GM23338 (cell line): ENCODE measurements at regions not wholly inside any gene's neighbourhood (a gene's known extent, or its start where the extent isn't known, plus 50 kb on each side); places are given as distances from the start of the nearest gene placed in this dataset.

Experiments used
- ATAC-seq: fragments of 200-7000 bp; cut with Tn5 transposase; 3 replicates; pipeline ENCODE4 v1.9.1; 2020
- DNase-seq: peaks from one replicate; pipeline ENCODE4 v3.0.0-alpha.2; 2015; ENCODE audit warnings: low spot score
- H2AFZ ChIP-seq: fragments of 200-600 bp; sonication (generic); 2 replicates; pipeline ENCODE4 v1.8.0; 2016; ENCODE audit warnings: antibody characterized with exemption, mild to moderate bottlenecking, moderate library complexity
- H3F3A ChIP-seq: fragments of 200-600 bp; sonication (generic); replicated peaks from 2 replicates; pipeline ENCODE4 v1.8.0; 2017; ENCODE audit warnings: antibody characterized with exemption, mixed run types, low read depth
- H3K27ac ChIP-seq: fragments of 200-600 bp; sonication (generic); 2 replicates; pipeline ENCODE4 v1.6.1; 2016; ENCODE audit warnings: low read depth
- H3K27me3 ChIP-seq: fragments of 200-600 bp; sonication (generic); 2 replicates; pipeline ENCODE4 v1.8.0; 2016; ENCODE audit warnings: mild to moderate bottlenecking, mixed run types, moderate library complexity; ENCODE audit not compliant: insufficient read depth
- H3K36me3 ChIP-seq: fragments of 200-600 bp; sonication (generic); 2 replicates; pipeline ENCODE4 v1.8.0; 2016; ENCODE audit warnings: mild to moderate bottlenecking; ENCODE audit not compliant: insufficient read depth
- H3K4me1 ChIP-seq: fragments of 200-600 bp; sonication (generic); 2 replicates; pipeline ENCODE4 v1.8.0; 2016; ENCODE audit warnings: mild to moderate bottlenecking, moderate library complexity; ENCODE audit not compliant: insufficient read depth
- H3K4me2 ChIP-seq: fragments of 200-600 bp; sonication (generic); 2 replicates; pipeline ENCODE4 v1.7.1; 2017; ENCODE audit warnings: mixed run types
- H3K4me3 ChIP-seq: fragments of 200-600 bp; sonication (generic); 2 replicates; pipeline ENCODE4 v1.6.1; 2016; ENCODE audit warnings: mixed run types
- H3K79me2 ChIP-seq: fragments of 200-600 bp; sonication (generic); replicated peaks from 2 replicates; pipeline ENCODE4 v1.8.0; 2017; ENCODE audit warnings: mild to moderate bottlenecking; ENCODE audit not compliant: insufficient read depth
- H3K9me2 ChIP-seq: fragments of 200-600 bp; sonication (generic); 2 replicates; pipeline ENCODE4 v1.8.0; 2017; ENCODE audit not compliant: insufficient read depth
- H4K20me1 ChIP-seq: fragments of 200-600 bp; sonication (generic); replicated peaks from 2 replicates; pipeline ENCODE4 v1.8.0; 2017; ENCODE audit warnings: mild to moderate bottlenecking; ENCODE audit not compliant: insufficient read depth
- H3K27ac Mint-ChIP-seq: 2 replicates; pipeline ENCODE4 v1.8.0; 2020; ENCODE audit warnings: inconsistent platforms, mild to moderate bottlenecking, moderate library complexity, mixed read lengths
- H3K27me3 Mint-ChIP-seq: 3 replicates; pipeline ENCODE4 v1.8.0; 2022; ENCODE audit warnings: low read depth, mild to moderate bottlenecking, moderate library complexity, mixed read lengths, inconsistent platforms; ENCODE audit not compliant: insufficient read depth, poor library complexity
- H3K36me3 Mint-ChIP-seq: 3 replicates; pipeline ENCODE4 v1.8.0; 2021; ENCODE audit warnings: low read depth, mild to moderate bottlenecking, inconsistent platforms, moderate library complexity, mixed read lengths
- H3K4me1 Mint-ChIP-seq: 3 replicates; pipeline ENCODE4 v1.8.0; 2020; ENCODE audit warnings: mild to moderate bottlenecking, inconsistent platforms, mixed read lengths
- H3K4me3 Mint-ChIP-seq: 3 replicates; pipeline ENCODE4 v1.8.0; 2021; ENCODE audit warnings: moderate library complexity, mild to moderate bottlenecking, inconsistent platforms, mixed read lengths
- H3K9me3 Mint-ChIP-seq: 3 replicates; pipeline ENCODE4 v1.8.0; 2020; ENCODE audit warnings: moderate library complexity, mild to moderate bottlenecking, inconsistent platforms, mixed read lengths
- CTCF ChIP-seq, 2 experiments: fragments of 200-600 bp in 1 of 2; sonication (generic) in 1 of 2; conservative IDR thresholded peaks; 2 replicates each; pipeline versions ENCODE4 v1.5.1 to v1.6.1; 2016 to 2017; ENCODE audit warnings: antibody characterized with exemption in 2 of 2, low read depth in 2 of 2, mild to moderate bottlenecking in 2 of 2, moderate library complexity in 1 of 2
- EZH2 ChIP-seq: fragments of 200-600 bp; sonication (generic); IDR thresholded peaks from one replicate; pipeline ENCODE4 v1.8.0; 2017; ENCODE audit warnings: antibody characterized with exemption, mild to moderate bottlenecking, low read depth; ENCODE audit not compliant: unreplicated experiment
- EZH2phosphoT487 ChIP-seq: fragments of 200-600 bp; sonication (generic); IDR thresholded peaks from one replicate; pipeline ENCODE4 v1.8.1; 2018; ENCODE audit warnings: antibody characterized with exemption; ENCODE audit not compliant: unreplicated experiment
- NANOG ChIP-seq: IDR thresholded peaks from 2 replicates; pipeline ENCODE4 v1.6.1; 2016; ENCODE audit warnings: antibody characterized with exemption, borderline replicate concordance
- REST ChIP-seq: IDR thresholded peaks from one replicate; pipeline ENCODE4 v1.6.1; 2018; ENCODE audit warnings: antibody characterized with exemption; ENCODE audit not compliant: unreplicated experiment
- TF ChIP-seq, protein P1 (sequence below): fragments of 250-450 bp; sonication (Bioruptor Pico); IDR thresholded peaks from 2 replicates; pipeline ENCODE4 v1.5.0; 2020; ENCODE audit warnings: mild to moderate bottlenecking, moderate library complexity

- TF ChIP-seq, protein P1, sequence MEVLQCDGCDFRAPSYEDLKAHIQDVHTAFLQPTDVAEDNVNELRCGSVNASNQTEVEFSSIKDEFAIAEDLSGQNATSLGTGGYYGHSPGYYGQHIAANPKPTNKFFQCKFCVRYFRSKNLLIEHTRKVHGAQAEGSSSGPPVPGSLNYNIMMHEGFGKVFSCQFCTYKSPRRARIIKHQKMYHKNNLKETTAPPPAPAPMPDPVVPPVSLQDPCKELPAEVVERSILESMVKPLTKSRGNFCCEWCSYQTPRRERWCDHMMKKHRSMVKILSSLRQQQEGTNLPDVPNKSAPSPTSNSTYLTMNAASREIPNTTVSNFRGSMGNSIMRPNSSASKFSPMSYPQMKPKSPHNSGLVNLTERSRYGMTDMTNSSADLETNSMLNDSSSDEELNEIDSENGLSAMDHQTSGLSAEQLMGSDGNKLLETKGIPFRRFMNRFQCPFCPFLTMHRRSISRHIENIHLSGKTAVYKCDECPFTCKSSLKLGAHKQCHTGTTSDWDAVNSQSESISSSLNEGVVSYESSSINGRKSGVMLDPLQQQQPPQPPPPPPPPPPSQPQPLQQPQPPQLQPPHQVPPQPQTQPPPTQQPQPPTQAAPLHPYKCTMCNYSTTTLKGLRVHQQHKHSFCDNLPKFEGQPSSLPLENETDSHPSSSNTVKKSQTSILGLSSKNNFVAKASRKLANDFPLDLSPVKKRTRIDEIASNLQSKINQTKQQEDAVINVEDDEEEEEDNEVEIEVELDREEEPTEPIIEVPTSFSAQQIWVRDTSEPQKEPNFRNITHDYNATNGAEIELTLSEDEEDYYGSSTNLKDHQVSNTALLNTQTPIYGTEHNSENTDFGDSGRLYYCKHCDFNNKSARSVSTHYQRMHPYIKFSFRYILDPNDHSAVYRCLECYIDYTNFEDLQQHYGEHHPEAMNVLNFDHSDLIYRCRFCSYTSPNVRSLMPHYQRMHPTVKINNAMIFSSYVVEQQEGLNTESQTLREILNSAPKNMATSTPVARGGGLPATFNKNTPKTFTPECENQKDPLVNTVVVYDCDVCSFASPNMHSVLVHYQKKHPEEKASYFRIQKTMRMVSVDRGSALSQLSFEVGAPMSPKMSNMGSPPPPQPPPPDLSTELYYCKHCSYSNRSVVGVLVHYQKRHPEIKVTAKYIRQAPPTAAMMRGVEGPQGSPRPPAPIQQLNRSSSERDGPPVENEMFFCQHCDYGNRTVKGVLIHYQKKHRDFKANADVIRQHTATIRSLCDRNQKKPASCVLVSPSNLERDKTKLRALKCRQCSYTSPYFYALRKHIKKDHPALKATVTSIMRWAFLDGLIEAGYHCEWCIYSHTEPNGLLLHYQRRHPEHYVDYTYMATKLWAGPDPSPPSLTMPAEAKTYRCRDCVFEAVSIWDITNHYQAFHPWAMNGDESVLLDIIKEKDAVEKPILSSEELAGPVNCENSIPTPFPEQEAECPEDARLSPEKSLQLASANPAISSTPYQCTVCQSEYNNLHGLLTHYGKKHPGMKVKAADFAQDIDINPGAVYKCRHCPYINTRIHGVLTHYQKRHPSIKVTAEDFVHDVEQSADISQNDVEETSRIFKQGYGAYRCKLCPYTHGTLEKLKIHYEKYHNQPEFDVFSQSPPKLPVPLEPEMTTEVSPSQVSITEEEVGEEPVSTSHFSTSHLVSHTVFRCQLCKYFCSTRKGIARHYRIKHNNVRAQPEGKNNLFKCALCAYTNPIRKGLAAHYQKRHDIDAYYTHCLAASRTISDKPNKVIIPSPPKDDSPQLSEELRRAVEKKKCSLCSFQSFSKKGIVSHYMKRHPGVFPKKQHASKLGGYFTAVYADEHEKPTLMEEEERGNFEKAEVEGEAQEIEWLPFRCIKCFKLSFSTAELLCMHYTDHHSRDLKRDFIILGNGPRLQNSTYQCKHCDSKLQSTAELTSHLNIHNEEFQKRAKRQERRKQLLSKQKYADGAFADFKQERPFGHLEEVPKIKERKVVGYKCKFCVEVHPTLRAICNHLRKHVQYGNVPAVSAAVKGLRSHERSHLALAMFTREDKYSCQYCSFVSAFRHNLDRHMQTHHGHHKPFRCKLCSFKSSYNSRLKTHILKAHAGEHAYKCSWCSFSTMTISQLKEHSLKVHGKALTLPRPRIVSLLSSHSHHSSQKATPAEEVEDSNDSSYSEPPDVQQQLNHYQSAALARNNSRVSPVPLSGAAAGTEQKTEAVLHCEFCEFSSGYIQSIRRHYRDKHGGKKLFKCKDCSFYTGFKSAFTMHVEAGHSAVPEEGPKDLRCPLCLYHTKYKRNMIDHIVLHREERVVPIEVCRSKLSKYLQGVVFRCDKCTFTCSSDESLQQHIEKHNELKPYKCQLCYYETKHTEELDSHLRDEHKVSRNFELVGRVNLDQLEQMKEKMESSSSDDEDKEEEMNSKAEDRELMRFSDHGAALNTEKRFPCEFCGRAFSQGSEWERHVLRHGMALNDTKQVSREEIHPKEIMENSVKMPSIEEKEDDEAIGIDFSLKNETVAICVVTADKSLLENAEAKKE, result no peak
Measured at GRCh38 chr16:85549766-85550421, 63.2 kb upstream of the GSE1 start (continued).

GRCh38 chr16:85550422-85550864 is 62.7 kb upstream of the GSE1 start:
- H3K4me3 Mint-ChIP-seq, result no peak overlapping the region
- peak overlapping the region; percentile 32; the same call in 1 of the 2 replicates for H3K4me2 ChIP-seq
- H3K27me3 Mint-ChIP-seq, result peaks cover 23% of the 10 kb centered on the region
- H3K4me1 Mint-ChIP-seq, result peaks cover 13% of the 10 kb centered on the region
- no peak overlapping the region for H3K27ac Mint-ChIP-seq
- H3K9me3 Mint-ChIP-seq, result no peaks in the 10 kb centered on the region
- H3K9me2 ChIP-seq, result no peaks in the 10 kb centered on the region
- no peak for ATAC-seq
- no peaks in the 10 kb centered on the region for H4K20me1 ChIP-seq
- H3K79me2 ChIP-seq, result no peaks in the 10 kb centered on the region
- H3K36me3 Mint-ChIP-seq, result no peaks in the 10 kb centered on the region
- no peak overlapping the region for H3K4me3 ChIP-seq
- H2AFZ ChIP-seq, result no peak overlapping the region
- DNase-seq, result no peak
- H3K4me1 ChIP-seq, result peaks cover 18% of the 10 kb centered on the region
- peaks cover 23% of the 10 kb centered on the region; the same call in 1 of the 2 replicates for H3F3A ChIP-seq
- no peak overlapping the region for H3K27ac ChIP-seq
- no peaks in the 10 kb centered on the region for H3K36me3 ChIP-seq
- TF ChIP-seq CTCF (conservative IDR thresholded peaks at IDR 0.05; ENCODE audit: low read depth in 2 of 2) (peak; percentile 35 to 57), REST (no peak), EZH2phosphoT487 (no peak), EZH2 (no peak), NANOG (no peak)
- peaks cover 9% of the 10 kb centered on the region for H3K27me3 ChIP-seq
